ENCODE measurements at regions not wholly inside any gene's neighbourhood (a gene's known extent, or its start where the extent isn't known, plus 50 kb on each side); places are given as distances from the start of the nearest gene placed in this dataset.

- TF ChIP-seq POLR2AphosphoS5 (IDR thresholded peaks at IDR 0.05; ENCODE audit: low read depth, low read length) (no peak), SIN3A (IDR thresholded peaks at IDR 0.05; ENCODE audit: borderline replicate concordance, insufficient read depth, low read length) (no peak), REST (IDR thresholded peaks at IDR 0.05; ENCODE audit: insufficient read depth in 1 of 2, low read depth in 2 of 2, low read length in 2 of 2) (no peak)
Measured at GRCh38 chr11:92152245-92152644, 72.4 kb upstream of the FAT3 start.
